ENCODE measurements at regions not wholly inside any gene's neighbourhood (a gene's known extent, or its start where the extent isn't known, plus 50 kb on each side); places are given as distances from the start of the nearest gene placed in this dataset.

DNA sequence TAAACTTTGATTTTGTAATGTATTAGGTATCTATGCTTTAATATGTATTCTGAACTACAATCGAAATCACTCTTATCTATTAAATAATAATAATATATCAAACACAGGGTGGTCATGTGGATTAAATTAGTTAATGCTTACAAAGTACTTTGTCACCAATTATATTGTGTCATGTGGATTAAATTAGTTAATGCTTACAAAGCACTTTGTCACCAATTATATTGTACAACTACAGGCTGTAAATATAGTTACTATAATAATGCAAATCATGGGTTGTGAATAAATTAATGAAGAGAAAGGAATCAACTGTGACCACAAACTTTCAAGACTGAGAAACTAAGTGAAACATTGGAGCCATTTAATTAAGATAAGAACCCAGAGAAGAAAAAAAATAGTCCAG, 1929.1 kb upstream of the PCDH20 start:
- no peak overlapping the region for H3K9ac ChIP-seq (ENCODE audit: low read length)
- H3K4me3 ChIP-seq (ENCODE audit: low read depth, low read length) = no peak overlapping the region
- H3K9me3 ChIP-seq (ENCODE audit: control insufficient read depth, insufficient read depth, low read depth, low read length) = no peaks in the 10 kb centered on the region
- H3K27me3 ChIP-seq (ENCODE audit: control insufficient read depth, insufficient read depth, low read length) = no peaks in the 10 kb centered on the region
- H3K4me1 ChIP-seq (ENCODE audit: control insufficient read depth, insufficient read depth, low read length) = no peaks in the 10 kb centered on the region
- no peak overlapping the region for H3K27ac ChIP-seq (ENCODE audit: low read depth, low read length)
- no peaks in the 10 kb centered on the region for H3K36me3 ChIP-seq (ENCODE audit: control insufficient read depth, insufficient read depth, low read length)

DNA sequence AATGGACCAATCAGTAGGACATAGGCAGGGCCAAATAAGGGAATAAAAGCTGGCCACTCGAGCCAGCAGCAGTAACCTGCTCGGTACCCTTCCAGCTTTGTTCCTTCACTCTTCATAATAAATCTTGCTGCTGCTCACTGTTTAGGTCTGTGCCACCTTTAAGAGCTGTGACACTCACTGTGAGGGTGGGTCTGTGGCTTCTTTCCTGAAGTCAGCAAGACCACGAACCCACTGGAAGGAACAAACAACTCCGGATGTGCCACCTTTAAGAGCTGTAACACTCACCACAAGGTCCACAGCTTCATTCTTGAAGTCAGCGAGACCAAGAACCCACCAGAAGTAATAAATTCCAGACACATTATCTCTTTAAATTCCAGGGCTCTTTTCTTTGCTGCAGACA, 1922.3 kb upstream of the PCDH20 start:
- Histone ChIP-seq H3K4me1 (ENCODE audit: control insufficient read depth, insufficient read depth, low read length) (no peaks in the 10 kb centered on the region), H3K4me3 (ENCODE audit: low read depth, low read length) (no peak overlapping the region)

DNA sequence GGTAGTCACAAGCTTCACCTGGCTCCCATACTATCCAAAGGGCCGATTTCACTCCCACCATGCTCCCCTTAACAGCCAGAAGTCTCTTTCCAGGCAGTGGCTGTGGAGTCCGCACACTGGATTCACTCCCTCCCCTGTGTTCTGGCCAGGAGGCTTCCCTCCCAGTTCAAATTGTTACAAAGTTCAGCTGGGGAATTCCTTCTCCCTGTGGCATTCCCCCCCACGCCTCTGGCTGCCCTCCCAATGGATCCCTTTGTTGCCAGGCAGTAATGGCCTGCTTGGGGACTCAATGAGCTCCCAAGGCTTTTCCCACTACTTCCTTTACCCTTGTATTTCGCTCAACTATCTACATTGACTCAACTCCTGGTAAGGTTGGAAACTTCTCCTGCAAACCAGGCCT, 1921.4 kb upstream of the PCDH20 start:
- H3K27me3 ChIP-seq (ENCODE audit: control insufficient read depth, insufficient read depth, low read length) = no peaks in the 10 kb centered on the region
- H3K36me3 ChIP-seq (ENCODE audit: control insufficient read depth, insufficient read depth, low read length) = no peaks in the 10 kb centered on the region
- no peak overlapping the region for H3K9ac ChIP-seq (ENCODE audit: low read length)
- no peak overlapping the region for H3K4me3 ChIP-seq (ENCODE audit: low read depth, low read length)
- no peak overlapping the region for H3K27ac ChIP-seq (ENCODE audit: low read depth, low read length)
- no peaks in the 10 kb centered on the region for H3K4me1 ChIP-seq (ENCODE audit: control insufficient read depth, insufficient read depth, low read length)
- H3K9me3 ChIP-seq (ENCODE audit: control insufficient read depth, insufficient read depth, low read depth, low read length) = no peaks in the 10 kb centered on the region

More for the DNA sequence above, 1922.3 kb upstream of the PCDH20 start:
- Histone ChIP-seq H3K9me3 (ENCODE audit: control insufficient read depth, insufficient read depth, low read depth, low read length) (no peaks in the 10 kb centered on the region), H3K27ac (ENCODE audit: low read depth, low read length) (no peak overlapping the region), H3K36me3 (ENCODE audit: control insufficient read depth, insufficient read depth, low read length) (no peaks in the 10 kb centered on the region), H3K27me3 (ENCODE audit: control insufficient read depth, insufficient read depth, low read length) (no peaks in the 10 kb centered on the region), H3K9ac (ENCODE audit: low read length) (no peak overlapping the region)

DNA sequence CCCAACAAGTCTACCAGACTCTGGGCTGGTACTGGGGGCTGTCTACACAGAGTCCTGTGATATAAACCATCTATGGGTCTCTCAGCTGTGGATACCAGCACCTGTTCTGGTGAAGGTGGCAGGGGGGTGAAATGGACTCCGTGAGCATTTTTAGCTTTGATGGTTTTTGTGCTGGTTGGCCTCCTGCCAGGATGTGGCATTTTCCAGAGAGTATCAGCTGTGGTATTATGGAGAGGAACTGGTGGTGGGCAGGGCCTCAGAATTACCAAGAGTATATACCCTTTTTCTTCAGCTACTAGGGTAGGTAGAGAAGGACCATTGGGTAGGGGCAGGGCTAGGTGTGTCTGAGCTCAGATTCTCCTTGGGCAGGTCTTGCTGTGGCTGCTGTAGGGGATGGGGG, 1920.9 kb upstream of the PCDH20 start:
- H3K27me3 ChIP-seq (ENCODE audit: control insufficient read depth, insufficient read depth, low read length) = no peaks in the 10 kb centered on the region
- H3K9ac ChIP-seq (ENCODE audit: low read length) = no peak overlapping the region
- H3K9me3 ChIP-seq (ENCODE audit: control insufficient read depth, insufficient read depth, low read depth, low read length) = no peaks in the 10 kb centered on the region
- H3K36me3 ChIP-seq (ENCODE audit: control insufficient read depth, insufficient read depth, low read length) = no peaks in the 10 kb centered on the region
- H3K4me3 ChIP-seq (ENCODE audit: low read depth, low read length) = no peak overlapping the region
- H3K4me1 ChIP-seq (ENCODE audit: control insufficient read depth, insufficient read depth, low read length) = no peaks in the 10 kb centered on the region
- no peak overlapping the region for H3K27ac ChIP-seq (ENCODE audit: low read depth, low read length)

DNA sequence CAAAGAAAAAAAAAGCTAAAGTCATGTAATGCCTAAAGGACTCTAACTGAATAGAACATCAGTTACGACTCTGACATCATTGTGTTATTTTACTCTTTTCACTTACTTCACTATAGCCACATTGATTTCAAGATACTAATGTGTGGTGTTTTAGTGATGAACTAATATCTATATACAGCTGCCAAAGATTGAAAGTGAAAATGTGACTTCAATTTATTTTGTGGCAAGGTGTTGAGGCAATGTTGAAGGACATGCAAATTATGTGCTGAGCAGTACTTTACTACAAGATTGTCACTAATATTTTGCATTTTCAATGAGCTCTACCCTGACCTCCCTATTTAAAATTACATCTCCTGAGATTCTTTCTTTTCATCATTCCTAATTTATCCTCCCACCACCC, 1911.9 kb upstream of the PCDH20 start:
- H3K27me3 ChIP-seq (ENCODE audit: control insufficient read depth, insufficient read depth, low read length) = no peaks in the 10 kb centered on the region
- no peaks in the 10 kb centered on the region for H3K36me3 ChIP-seq (ENCODE audit: control insufficient read depth, insufficient read depth, low read length)
- H3K9ac ChIP-seq (ENCODE audit: low read length) = no peak overlapping the region
- H3K27ac ChIP-seq (ENCODE audit: low read depth, low read length) = no peak overlapping the region
- H3K9me3 ChIP-seq (ENCODE audit: control insufficient read depth, insufficient read depth, low read depth, low read length) = no peaks in the 10 kb centered on the region
- no peak overlapping the region for H3K4me3 ChIP-seq (ENCODE audit: low read depth, low read length)
- H3K4me1 ChIP-seq (ENCODE audit: control insufficient read depth, insufficient read depth, low read length) = no peaks in the 10 kb centered on the region

DNA sequence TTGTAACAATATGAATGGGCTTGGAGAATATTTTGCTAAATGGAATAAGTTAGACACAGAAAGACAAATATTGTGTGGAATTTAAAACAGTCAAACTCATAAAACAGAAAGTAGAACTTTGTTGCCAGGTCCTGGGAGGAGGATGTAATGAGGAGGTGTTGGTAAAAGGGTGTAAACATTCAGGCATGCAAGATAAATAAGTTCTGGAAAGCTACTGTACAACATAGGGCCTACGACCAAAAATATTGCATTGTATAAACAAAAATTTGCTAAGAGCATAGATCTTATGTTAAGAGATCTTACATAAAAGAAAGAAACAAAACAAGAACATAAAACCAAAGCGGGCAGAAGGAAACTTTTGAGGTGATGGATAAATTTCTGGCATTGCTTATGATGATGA, 1907.8 kb upstream of the PCDH20 start:
- H3K9ac ChIP-seq (ENCODE audit: low read length) = no peak overlapping the region
- H3K27ac ChIP-seq (ENCODE audit: low read depth, low read length) = no peak overlapping the region
- no peaks in the 10 kb centered on the region for H3K36me3 ChIP-seq (ENCODE audit: control insufficient read depth, insufficient read depth, low read length)
- H3K4me1 ChIP-seq (ENCODE audit: control insufficient read depth, insufficient read depth, low read length) = no peaks in the 10 kb centered on the region
- H3K27me3 ChIP-seq (ENCODE audit: control insufficient read depth, insufficient read depth, low read length) = no peaks in the 10 kb centered on the region
- no peak overlapping the region for H3K4me3 ChIP-seq (ENCODE audit: low read depth, low read length)
- H3K9me3 ChIP-seq (ENCODE audit: control insufficient read depth, insufficient read depth, low read depth, low read length) = no peaks in the 10 kb centered on the region

DNA sequence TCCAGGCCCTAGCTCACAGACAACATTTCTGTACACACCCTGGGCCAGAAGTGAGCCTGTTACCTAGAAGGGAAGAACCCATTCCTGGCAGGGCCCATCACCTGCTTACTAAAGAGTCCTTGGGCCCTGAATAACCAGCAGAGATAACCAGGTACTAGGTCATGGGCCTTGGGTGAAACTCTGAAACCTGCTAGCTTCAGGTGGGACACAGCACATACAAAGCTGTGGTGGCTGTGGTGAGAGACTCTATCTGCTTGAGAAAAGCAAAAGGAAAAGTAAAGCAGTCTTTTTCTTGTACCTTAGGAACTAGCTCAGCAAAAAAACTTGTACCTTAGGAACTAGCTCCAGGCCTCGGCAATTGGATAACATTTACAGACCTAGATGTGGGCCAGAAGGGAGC, 1895.9 kb upstream of the PCDH20 start:
- H3K4me1 ChIP-seq (ENCODE audit: control insufficient read depth, insufficient read depth, low read length) = no peaks in the 10 kb centered on the region
- no peak overlapping the region for H3K9ac ChIP-seq (ENCODE audit: low read length)
- no peaks in the 10 kb centered on the region for H3K27me3 ChIP-seq (ENCODE audit: control insufficient read depth, insufficient read depth, low read length)
- H3K4me3 ChIP-seq (ENCODE audit: low read depth, low read length) = no peak overlapping the region
- H3K36me3 ChIP-seq (ENCODE audit: control insufficient read depth, insufficient read depth, low read length) = no peaks in the 10 kb centered on the region
- H3K9me3 ChIP-seq (ENCODE audit: control insufficient read depth, insufficient read depth, low read depth, low read length) = no peaks in the 10 kb centered on the region
- H3K27ac ChIP-seq (ENCODE audit: low read depth, low read length) = no peak overlapping the region

DNA sequence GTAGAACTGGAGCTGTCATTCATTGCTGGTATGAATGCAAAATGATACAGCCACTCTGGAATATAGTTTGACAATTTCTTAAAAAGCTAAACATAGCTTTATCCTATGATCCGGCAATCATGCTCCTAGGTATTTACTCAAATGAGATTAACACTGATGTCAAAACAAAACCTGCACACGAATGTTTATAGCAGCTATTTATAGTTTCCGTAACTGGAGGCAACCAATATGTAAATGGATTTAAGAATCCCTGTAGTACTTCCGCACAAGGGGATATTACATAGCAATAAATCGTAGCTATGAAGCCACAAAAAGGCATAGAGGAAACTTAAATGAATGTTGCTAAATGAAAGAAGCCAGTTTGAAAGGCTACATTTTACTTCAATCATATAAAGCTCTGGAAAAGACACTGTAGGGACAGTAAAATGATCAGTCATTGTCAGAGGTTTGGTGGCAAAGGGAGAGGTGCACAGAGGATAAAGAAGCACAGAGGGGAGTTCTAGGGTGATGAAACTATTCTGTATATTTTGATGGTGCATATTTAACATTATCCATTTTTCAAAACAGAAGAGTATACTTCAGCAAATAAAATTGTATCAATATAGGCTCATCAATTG, 1893.0 kb upstream of the PCDH20 start:
- H3K27me3 ChIP-seq (ENCODE audit: control insufficient read depth, insufficient read depth, low read length) = no peaks in the 10 kb centered on the region
- H3K9me3 ChIP-seq (ENCODE audit: control insufficient read depth, insufficient read depth, low read depth, low read length) = 0 out of 2 replicates have a peak, but pooled peaks cover 4% of the 10 kb centered on the region
- no peak overlapping the region for H3K9ac ChIP-seq (ENCODE audit: low read length)
- no peak overlapping the region for H3K27ac ChIP-seq (ENCODE audit: low read depth, low read length)
- H3K36me3 ChIP-seq (ENCODE audit: control insufficient read depth, insufficient read depth, low read length) = no peaks in the 10 kb centered on the region
- no peak overlapping the region for H3K4me3 ChIP-seq (ENCODE audit: low read depth, low read length)
- H3K4me1 ChIP-seq (ENCODE audit: control insufficient read depth, insufficient read depth, low read length) = no peaks in the 10 kb centered on the region

DNA sequence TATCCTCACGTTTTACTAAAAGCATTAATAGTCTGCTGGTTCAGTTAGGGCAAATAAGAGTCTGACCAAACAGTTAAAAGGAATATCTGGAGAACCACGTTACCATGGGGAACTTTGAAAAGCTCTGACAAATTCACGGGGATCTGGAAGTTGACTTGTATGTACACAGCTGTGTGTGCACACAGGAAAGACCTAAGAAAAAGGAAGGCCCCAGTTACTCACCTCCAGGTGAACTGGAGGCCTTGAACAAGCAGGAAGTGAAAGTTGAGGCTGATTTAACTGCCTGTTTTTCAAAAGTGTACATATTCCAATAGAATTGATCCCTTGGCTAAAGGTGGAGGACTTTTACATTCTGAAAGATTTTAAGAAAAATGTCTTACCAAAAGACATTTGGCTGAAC, 1891.6 kb upstream of the PCDH20 start:
- Histone ChIP-seq H3K27me3 (ENCODE audit: control insufficient read depth, insufficient read depth, low read length) (no peaks in the 10 kb centered on the region), H3K27ac (ENCODE audit: low read depth, low read length) (no peak overlapping the region), H3K9ac (ENCODE audit: low read length) (no peak overlapping the region), H3K9me3 (ENCODE audit: control insufficient read depth, insufficient read depth, low read depth, low read length) (0 out of 2 replicates have a peak, but pooled peaks cover 4% of the 10 kb centered on the region), H3K4me1 (ENCODE audit: control insufficient read depth, insufficient read depth, low read length) (no peaks in the 10 kb centered on the region), H3K4me3 (ENCODE audit: low read depth, low read length) (no peak overlapping the region), H3K36me3 (ENCODE audit: control insufficient read depth, insufficient read depth, low read length) (no peaks in the 10 kb centered on the region)

DNA sequence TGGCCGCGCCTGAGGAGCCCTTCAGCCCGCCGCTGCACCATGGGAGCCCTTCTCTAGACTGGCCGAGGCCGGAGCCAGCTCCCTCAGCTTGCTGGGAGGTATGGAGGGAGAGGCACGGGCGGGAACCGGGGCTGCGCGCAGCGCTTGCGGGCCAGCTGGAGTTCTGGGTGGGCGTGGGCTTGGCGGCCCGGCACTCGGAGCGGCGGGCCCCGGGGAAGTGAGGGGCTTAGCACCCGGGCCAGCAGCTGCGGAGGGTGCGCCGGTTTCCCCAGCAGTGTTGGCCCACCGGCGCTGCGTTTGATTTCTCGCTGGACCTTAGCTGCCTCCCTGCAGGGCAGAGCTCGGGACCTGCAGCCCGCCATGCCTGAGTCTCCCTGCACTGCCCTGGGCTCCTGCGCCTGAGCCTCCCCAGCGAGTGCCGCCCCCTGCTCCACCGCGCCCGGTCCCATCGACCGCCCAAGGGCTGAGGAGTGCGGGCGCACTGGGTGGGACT, 1890.0 kb upstream of the PCDH20 start:
- H3K4me1 ChIP-seq (ENCODE audit: control insufficient read depth, insufficient read depth, low read length) = no peaks in the 10 kb centered on the region
- H3K9me3 ChIP-seq (ENCODE audit: control insufficient read depth, insufficient read depth, low read depth, low read length) = 0 out of 2 replicates have a peak, but pooled peaks cover 4% of the 10 kb centered on the region

DNA sequence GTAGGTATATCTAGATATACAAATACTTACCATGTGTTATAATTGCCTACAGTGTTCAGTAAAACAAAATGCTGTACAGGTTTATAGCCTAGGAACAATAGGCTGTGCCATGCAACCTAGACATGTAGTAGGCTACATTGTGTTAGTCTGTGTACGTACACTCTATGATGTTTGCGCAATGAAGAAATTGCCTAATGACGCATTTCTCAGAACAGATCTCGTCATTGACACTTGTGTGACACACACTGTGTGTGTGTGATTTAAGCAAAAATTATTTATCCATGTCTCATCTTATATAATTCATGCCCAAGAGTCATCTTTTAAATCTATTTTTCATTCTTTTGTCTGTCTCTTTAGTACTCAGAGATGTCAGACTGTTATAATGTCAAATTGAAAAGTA, 1888.8 kb upstream of the PCDH20 start:
- Histone ChIP-seq H3K4me3 (ENCODE audit: low read depth, low read length) (no peak overlapping the region), H3K9ac (ENCODE audit: low read length) (no peak overlapping the region), H3K4me1 (ENCODE audit: control insufficient read depth, insufficient read depth, low read length) (no peaks in the 10 kb centered on the region), H3K27me3 (ENCODE audit: control insufficient read depth, insufficient read depth, low read length) (no peaks in the 10 kb centered on the region), H3K27ac (ENCODE audit: low read depth, low read length) (no peak overlapping the region), H3K9me3 (ENCODE audit: control insufficient read depth, insufficient read depth, low read depth, low read length) (0 out of 2 replicates have a peak, but pooled peaks cover 4% of the 10 kb centered on the region), H3K36me3 (ENCODE audit: control insufficient read depth, insufficient read depth, low read length) (no peaks in the 10 kb centered on the region)

More for the DNA sequence above, 1890.0 kb upstream of the PCDH20 start:
- no peaks in the 10 kb centered on the region for H3K27me3 ChIP-seq (ENCODE audit: control insufficient read depth, insufficient read depth, low read length)
- no peak overlapping the region for H3K9ac ChIP-seq (ENCODE audit: low read length)
- H3K36me3 ChIP-seq (ENCODE audit: control insufficient read depth, insufficient read depth, low read length) = no peaks in the 10 kb centered on the region
- no peak overlapping the region for H3K27ac ChIP-seq (ENCODE audit: low read depth, low read length)
- no peak overlapping the region for H3K4me3 ChIP-seq (ENCODE audit: low read depth, low read length)
